ENCODE measurements at regions not wholly inside any gene's neighbourhood (a gene's known extent, or its start where the extent isn't known, plus 50 kb on each side); places are given as distances from the start of the nearest gene placed in this dataset.

DNA sequence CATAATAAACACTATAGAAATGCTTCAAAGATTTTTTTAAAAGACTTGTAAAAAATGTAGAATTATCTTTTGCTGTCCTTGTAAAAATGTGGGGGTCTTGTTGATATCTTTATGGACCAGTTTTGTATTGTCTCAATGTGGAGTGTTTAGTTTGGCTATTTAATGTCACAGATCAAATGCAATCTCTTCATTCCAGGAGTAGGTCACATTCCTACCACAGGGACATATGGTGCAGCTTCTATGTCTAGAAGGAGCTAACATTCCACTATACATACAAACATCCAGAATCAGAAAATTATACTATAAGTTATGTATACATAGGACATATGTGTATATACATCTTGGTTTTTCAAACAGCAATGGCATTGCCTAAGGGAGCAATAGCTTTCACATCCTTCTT, 345.7 kb downstream of the BMP4 start:
- TF ChIP-seq EZH2phosphoT487 (IDR thresholded peaks at IDR 0.05; ENCODE audit: borderline replicate concordance, low read length) (no peak), CTCF (IDR thresholded peaks at IDR 0.05; ENCODE audit: low read depth, low read length, poor library complexity, severe bottlenecking) (no peak)
- Histone ChIP-seq H3K27ac (ENCODE audit: low read depth, low read length) (no peak overlapping the region), H3K4me1 (ENCODE audit: control insufficient read depth, low read length) (peaks cover 65% of the 10 kb centered on the region)

GRCh38 chr14:53609009-53609408, 347.6 kb downstream of the BMP4 start:
- Histone ChIP-seq H3K9me2 (replicated peaks; ENCODE audit: control insufficient read depth, low read length) (no peaks in the 10 kb centered on the region), H3F3A (ENCODE audit: control insufficient read depth, insufficient read depth) (peaks cover 7% of the 10 kb centered on the region), H3K4me3 (ENCODE audit: low read length) (no peak overlapping the region), H3K4me2 (ENCODE audit: low read length) (no peak overlapping the region), H3K27ac (ENCODE audit: low read depth, low read length) (no peak overlapping the region), H4K20me1 (ENCODE audit: control insufficient read depth, insufficient read depth, low read depth, low read length) (no peaks in the 10 kb centered on the region), H3K9me3 (ENCODE audit: control insufficient read depth, insufficient read depth, low read length) (no peaks in the 10 kb centered on the region), H3K4me1 (ENCODE audit: control insufficient read depth, low read length) (peaks cover 58% of the 10 kb centered on the region), H3K79me2 (ENCODE audit: control insufficient read depth, low read length) (no peaks in the 10 kb centered on the region), H3K36me3 (ENCODE audit: control insufficient read depth, low read length) (no peaks in the 10 kb centered on the region), H3K27me3 (ENCODE audit: control insufficient read depth, low read length) (no peaks in the 10 kb centered on the region)
- TF ChIP-seq CTCF (IDR thresholded peaks at IDR 0.05; ENCODE audit: low read depth, low read length, poor library complexity, severe bottlenecking) (no peak), EZH2phosphoT487 (IDR thresholded peaks at IDR 0.05; ENCODE audit: borderline replicate concordance, low read length) (no peak)

More for the DNA sequence above, 345.7 kb downstream of the BMP4 start:
- H3K9me3 ChIP-seq (ENCODE audit: control insufficient read depth, insufficient read depth, low read length): no peaks in the 10 kb centered on the region
- no peak overlapping the region for H3K4me3 ChIP-seq (ENCODE audit: low read length)
- no peaks in the 10 kb centered on the region for H3K79me2 ChIP-seq (ENCODE audit: control insufficient read depth, low read length)
- H3K9me2 ChIP-seq (replicated peaks; ENCODE audit: control insufficient read depth, low read length): no peaks in the 10 kb centered on the region
- H4K20me1 ChIP-seq (ENCODE audit: control insufficient read depth, insufficient read depth, low read depth, low read length): no peaks in the 10 kb centered on the region
- peaks cover 10% of the 10 kb centered on the region for H3F3A ChIP-seq (ENCODE audit: control insufficient read depth, insufficient read depth)
- no peaks in the 10 kb centered on the region for H3K27me3 ChIP-seq (ENCODE audit: control insufficient read depth, low read length)
- no peak overlapping the region for H3K4me2 ChIP-seq (ENCODE audit: low read length)
- H3K36me3 ChIP-seq (ENCODE audit: control insufficient read depth, low read length): no peaks in the 10 kb centered on the region

DNA sequence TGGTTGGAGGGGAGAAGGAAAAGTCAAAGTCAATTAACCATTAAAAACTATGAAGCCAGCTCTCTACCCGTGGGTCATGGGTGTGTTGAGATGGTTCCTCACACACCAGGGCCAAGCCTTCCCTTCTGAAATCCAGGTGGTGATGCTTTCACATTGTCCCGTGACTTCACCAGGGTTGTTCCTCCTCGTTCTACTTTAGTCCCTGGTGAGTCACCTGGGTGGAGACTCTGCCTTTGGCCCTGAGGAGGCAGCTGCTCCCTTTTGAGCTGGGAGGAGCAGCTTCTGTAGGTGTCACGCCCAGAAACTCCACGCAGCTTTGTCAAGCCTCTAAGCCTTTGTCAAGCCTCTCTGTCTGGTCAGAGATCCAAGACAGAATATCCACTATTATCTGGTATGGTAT, 348.3 kb downstream of the BMP4 start:
- H3F3A ChIP-seq (ENCODE audit: control insufficient read depth, insufficient read depth): peaks cover 7% of the 10 kb centered on the region
- H3K27ac ChIP-seq (ENCODE audit: low read depth, low read length): no peak overlapping the region
- no peaks in the 10 kb centered on the region for H3K27me3 ChIP-seq (ENCODE audit: control insufficient read depth, low read length)
- no peaks in the 10 kb centered on the region for H3K36me3 ChIP-seq (ENCODE audit: control insufficient read depth, low read length)
- peaks cover 55% of the 10 kb centered on the region for H3K4me1 ChIP-seq (ENCODE audit: control insufficient read depth, low read length)
- TF ChIP-seq EZH2phosphoT487 (IDR thresholded peaks at IDR 0.05; ENCODE audit: borderline replicate concordance, low read length) (no peak), CTCF (IDR thresholded peaks at IDR 0.05; ENCODE audit: low read depth, low read length, poor library complexity, severe bottlenecking) (no peak)
- H3K4me3 ChIP-seq (ENCODE audit: low read length): no peak overlapping the region
- no peaks in the 10 kb centered on the region for H3K9me3 ChIP-seq (ENCODE audit: control insufficient read depth, insufficient read depth, low read length)
- H3K79me2 ChIP-seq (ENCODE audit: control insufficient read depth, low read length): no peaks in the 10 kb centered on the region
- no peaks in the 10 kb centered on the region for H3K9me2 ChIP-seq (replicated peaks; ENCODE audit: control insufficient read depth, low read length)
- H3K4me2 ChIP-seq (ENCODE audit: low read length): no peak overlapping the region
- no peaks in the 10 kb centered on the region for H4K20me1 ChIP-seq (ENCODE audit: control insufficient read depth, insufficient read depth, low read depth, low read length)

DNA sequence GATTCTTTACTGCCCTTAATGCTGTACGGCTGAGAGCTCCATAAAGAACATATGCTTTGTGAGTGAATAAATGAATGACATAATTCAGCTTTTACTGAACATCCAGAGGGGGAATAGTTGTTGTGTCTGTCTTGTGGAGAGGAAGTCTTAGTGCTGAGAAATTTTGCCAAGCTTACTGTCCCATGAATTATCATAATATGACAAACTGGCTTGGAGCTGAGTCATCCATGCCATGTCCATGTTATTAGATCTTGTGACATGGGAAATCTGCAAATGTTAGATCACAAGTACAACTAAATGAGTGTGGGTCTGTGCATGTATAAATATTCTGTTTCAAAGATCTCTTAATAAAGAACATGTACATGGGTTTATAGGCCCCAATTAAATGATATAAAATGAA, 350.4 kb downstream of the BMP4 start:
- H3K4me3 ChIP-seq (ENCODE audit: low read length): no peak overlapping the region
- H4K20me1 ChIP-seq (ENCODE audit: control insufficient read depth, insufficient read depth, low read depth, low read length): no peaks in the 10 kb centered on the region
- H3K27ac ChIP-seq (ENCODE audit: low read depth, low read length): no peak overlapping the region

More for the DNA sequence above, 350.4 kb downstream of the BMP4 start:
- Histone ChIP-seq H3K4me1 (ENCODE audit: control insufficient read depth, low read length) (peaks cover 34% of the 10 kb centered on the region), H3F3A (ENCODE audit: control insufficient read depth, insufficient read depth) (no peaks in the 10 kb centered on the region), H3K9me2 (replicated peaks; ENCODE audit: control insufficient read depth, low read length) (no peaks in the 10 kb centered on the region), H3K36me3 (ENCODE audit: control insufficient read depth, low read length) (no peaks in the 10 kb centered on the region), H3K9me3 (ENCODE audit: control insufficient read depth, insufficient read depth, low read length) (no peaks in the 10 kb centered on the region), H3K27me3 (ENCODE audit: control insufficient read depth, low read length) (no peaks in the 10 kb centered on the region), H3K4me2 (ENCODE audit: low read length) (no peak overlapping the region), H3K79me2 (ENCODE audit: control insufficient read depth, low read length) (no peaks in the 10 kb centered on the region)
- no peak for TF ChIP-seq EZH2phosphoT487 (IDR thresholded peaks at IDR 0.05; ENCODE audit: borderline replicate concordance, low read length)
- no peak for TF ChIP-seq CTCF (IDR thresholded peaks at IDR 0.05; ENCODE audit: low read depth, low read length, poor library complexity, severe bottlenecking)

All from DOHH2 (cell line).